HG03565 (cell line): ENCODE measurements at regions not wholly inside any gene's neighbourhood (a gene's known extent, or its start where the extent isn't known, plus 50 kb on each side); places are given as distances from the start of the nearest gene placed in this dataset.
A peak's percentile ranks its signal among the peaks of the same experiment; 100 is the strongest.

Experiments used
- ATAC-seq: cut with Tn5 transposase; IDR thresholded peaks from one replicate; pipeline ENCODE4 v1.9.1; 2021; ENCODE audit warnings: mild to moderate bottlenecking, moderate library complexity; ENCODE audit not compliant: unreplicated experiment

DNA sequence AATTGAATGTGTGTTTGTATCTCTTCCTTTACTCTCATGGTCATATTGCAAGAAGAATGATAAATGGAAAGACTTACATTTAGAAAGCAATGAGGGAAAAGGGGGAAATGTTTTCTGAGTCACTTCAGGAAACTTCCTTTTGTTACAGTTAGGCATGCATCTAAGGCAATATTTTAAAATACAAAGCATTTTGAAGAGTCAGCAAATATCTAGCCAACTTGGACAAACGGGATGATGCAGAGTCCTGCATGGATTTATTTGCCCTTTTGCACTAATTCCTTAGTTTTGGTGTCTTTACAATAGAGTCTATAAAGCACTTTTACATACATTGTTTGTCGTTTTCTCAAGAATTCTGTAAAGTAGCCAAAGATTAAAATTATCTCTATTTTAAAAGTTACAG, 286.2 kb upstream of the UBE2E2 start:
- ATAC-seq, result no peak

DNA sequence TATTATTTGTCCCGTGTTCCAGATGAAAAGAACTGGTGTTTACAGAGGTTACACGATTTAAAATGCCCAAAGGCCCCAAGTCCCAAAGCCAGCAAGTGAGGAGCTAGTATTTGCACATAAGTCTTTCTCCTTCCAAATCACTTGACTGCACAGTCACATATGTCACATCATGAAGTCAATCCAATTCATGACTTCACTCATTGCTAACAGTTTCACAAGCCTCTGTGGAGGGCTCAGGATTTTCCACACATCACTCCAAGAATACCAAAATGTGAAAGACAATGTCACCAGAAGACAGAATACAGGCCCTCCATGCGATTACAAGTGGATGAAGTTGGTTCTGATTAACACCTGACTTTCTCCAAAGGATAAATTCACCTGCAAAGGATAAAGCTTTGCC, 283.1 kb upstream of the UBE2E2 start:
- no peak for ATAC-seq

DNA sequence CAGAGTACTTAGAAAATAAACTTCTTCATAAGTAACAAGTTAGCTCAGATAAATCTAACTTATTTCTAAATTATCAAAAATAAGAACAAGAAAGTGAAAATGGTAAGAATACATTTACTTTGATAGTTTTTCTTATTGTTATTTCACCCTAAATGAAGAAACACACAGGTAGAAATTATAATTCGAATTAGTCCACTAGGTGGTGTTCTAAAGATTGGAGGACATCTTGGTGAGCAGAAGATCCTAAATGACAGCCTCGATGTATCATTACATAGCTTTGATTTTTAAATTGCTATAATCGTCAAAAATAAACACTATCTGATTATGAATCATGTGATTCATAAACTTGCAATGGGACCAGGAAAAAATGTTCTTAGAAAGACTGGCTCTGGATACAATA, 280.8 kb upstream of the UBE2E2 start:
- ATAC-seq, result peak; percentile 60

DNA sequence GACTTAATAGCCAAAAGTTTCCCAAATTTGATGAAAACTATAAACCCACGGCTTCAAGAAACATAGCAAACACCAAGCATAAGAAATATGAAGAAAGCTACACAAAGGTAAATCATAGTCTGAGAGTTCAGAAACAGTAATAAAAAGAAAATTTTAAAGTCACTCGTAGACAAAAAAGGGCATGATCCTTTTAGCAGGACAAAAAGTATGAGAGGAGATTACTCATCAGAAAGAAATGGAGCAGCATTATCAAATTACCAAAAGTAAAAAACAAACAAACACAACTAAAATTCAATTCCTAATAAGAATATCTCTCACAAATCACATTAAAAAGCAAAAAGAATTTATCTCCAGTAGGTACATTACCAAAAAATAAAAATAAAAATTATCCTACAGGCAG, 279.4 kb upstream of the UBE2E2 start:
- ATAC-seq, result no peak

DNA sequence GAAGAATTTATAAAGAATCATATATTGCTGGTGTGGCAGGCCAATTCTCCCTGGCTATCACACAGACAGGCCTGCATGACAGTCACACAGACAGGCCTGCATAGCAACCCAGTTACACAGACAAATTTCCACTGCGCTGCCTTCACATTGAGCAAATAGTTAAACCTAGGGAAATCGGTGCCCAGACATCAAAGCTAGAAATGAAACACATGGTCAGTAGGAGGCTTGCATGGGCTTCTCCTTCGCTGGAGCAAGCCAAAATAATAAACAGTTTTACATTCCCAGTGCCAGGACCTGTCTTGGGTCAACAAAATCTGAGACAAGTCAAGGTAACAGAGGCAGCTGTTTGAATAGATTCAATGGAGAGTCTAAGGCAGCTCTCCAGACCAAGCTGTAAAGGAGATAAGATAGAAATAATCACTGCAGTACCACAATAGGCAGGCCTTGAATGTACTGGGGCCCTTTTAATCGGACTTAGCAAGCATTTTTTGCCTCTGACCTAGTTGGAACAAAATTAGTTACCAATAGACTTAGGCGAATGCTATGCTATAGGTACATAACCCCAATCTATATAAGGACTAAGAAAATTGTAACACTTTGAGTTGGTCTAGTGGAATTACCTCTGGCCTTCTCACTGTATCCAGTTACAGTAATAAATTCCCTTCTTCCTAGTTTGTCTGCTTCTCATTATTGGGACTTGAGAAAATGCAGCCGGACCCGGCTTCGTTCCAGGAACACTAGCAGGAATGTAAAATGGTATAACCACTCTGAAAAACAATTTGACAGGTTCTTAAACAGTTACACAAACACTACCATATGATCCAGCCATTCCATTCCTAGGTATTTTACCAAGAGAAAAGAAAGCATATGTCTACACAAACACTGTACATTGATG, 274.7 kb upstream of the UBE2E2 start:
- no peak for ATAC-seq

DNA sequence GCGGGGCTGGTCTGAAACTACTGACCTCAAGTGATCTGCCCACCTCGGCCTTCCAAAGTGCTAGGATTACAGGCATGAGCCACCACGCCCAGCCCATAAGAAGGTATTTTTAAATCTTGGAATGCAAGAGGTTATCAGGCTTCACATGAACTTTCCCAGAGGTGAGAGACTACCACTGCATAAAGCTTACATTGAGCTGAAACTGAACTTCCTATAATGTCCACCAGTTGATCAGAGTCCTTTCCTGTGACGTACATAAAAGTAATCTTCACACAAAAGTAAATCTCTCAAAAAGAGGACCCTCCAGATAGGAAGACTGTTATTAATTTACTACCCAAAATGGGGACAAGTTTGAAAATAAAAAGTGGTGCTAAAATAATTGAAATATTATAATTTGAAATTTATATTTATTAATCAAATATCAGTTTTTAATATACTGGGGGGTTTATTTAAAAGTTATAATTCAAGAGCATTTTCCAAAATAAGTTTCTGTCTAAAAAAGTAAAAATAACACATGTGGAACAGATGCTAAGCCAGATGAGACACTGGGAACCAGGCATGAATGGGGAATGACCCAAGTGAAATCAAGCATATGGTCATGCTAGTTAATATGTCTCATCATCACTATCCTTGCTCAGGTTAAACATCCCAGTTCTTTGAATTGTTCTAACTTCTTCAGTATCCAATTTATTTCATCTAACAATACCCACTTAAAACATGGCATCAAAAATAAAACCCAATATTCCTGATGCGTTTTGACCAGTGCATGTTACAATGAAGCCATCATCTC, 269.9 kb upstream of the UBE2E2 start:
- no peak for ATAC-seq

DNA sequence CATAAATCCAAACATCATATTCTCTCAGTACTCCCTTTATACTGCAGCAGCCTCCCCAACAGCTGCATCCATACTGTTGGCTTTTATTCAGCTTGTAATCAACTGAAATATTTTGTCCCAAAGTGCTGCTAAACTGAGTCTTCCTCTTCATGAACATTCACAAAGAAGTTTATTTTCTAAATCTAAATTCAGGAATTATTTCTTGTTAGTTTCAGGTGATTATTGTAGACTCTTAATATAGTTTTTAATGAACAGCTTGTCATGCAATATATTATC, 269.3 kb upstream of the UBE2E2 start:
- no peak for ATAC-seq

DNA sequence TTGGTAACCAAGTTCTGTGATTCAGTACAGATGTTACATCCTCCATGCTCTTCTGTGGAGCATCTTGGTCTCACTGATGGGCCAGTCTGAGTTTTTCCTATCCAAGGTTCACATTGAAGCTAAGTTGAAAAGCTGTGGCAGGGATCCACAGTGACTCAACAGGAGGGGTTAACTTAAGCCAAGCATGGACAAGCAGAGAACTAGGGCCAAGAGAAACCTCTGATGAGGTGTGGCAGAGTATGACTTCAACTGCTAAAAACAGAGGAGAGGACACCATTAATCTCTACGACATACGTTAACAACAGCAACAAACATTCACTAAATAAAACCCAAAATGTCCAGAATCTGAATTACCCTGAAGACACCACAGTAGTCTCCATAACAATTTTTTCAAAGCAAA, 268.1 kb upstream of the UBE2E2 start:
- ATAC-seq, result no peak

DNA sequence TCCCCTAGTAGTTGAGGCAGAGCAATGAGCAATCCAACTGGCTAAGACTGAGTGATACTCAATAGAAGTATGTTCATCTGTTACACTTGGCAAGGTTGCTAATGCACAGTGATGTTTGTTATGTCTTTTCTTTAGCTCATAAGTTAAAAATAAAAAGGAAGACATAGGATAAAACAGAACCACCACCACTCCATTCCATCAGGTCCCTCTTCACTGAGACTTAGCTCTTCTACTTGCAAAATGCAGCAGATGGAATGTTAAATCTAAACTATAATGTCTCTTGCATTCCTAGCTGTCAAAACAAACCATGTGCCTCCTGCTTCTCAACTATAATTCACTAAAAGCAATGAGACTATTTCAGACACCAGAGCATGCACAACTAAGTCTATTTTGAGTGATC, 265.6 kb upstream of the UBE2E2 start:
- ATAC-seq, result no peak

DNA sequence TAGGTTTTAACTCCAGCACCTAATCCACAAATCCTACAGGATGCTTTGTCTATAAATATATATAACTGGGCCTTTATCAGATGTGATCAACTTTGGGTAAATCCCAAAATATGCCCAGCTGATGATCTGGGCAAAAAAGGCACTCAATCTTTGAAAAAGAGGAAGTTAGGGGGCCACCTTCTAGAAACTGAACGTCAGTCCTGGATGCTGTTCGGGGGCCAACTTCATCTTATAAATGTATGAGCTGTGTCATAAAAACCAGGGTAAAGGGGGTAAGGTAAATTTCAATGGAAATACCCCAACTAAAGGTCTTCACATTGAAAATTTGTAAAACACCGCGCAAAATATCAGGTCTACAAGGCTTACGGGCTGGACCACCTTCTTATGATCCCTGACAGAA, 264.4 kb upstream of the UBE2E2 start:
- no peak for ATAC-seq

DNA sequence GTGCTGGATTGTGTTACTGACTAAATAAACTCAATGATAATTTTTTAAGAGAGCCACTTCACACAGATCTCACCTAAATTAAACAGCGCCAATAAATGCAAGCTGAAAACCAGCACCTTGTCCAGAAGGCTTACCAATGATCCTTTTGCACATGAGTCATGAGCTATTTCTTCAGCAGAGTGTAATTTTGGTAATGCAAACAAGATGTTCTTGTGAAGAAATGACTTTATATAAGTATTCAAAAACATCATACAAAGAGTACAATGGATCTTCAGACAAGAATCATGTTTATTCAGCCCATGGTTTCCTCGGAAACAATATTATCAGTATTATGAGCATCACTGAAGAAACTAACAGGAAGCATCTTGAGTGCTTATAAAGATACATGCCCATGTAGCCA, 263.8 kb upstream of the UBE2E2 start:
- no peak for ATAC-seq

DNA sequence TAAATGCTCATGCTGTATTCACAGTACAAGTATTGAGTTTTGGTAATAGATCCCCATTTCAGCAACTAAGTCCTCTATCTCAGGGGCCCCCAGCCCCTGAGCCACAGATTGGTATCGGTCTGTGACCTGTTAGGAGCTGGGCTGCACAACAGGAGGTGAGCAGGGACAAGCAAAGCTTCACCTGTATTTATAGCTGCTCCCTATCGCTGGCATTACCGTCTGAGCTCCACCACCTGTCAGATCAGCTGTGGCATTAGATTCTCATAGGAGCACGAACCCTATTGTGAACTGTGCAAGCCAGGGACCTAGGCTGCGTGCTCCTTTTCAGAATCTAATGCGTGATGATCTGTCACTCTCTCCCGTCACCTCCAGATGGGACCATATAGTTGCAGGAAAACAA, 262.8 kb upstream of the UBE2E2 start:
- ATAC-seq, result no peak

DNA sequence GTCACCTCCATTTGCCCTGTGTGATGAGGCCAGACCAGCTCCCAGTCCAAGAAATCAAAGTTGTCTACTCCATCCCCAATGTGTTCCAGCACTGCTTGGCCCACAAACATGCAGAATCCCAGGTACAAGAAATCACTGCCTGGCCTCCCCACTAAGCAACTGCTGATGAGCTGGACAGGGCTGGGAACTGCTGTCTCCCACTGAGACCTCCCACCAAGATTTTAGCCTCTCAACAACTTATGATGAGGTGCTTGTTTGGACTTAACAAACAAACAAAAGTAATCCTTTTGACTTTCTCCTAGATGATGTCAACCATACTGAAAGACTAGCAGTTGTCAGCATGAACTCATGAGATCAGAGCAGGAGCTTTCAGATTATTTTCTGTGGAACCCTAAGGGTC, 260.1 kb upstream of the UBE2E2 start:
- ATAC-seq, result no peak

DNA sequence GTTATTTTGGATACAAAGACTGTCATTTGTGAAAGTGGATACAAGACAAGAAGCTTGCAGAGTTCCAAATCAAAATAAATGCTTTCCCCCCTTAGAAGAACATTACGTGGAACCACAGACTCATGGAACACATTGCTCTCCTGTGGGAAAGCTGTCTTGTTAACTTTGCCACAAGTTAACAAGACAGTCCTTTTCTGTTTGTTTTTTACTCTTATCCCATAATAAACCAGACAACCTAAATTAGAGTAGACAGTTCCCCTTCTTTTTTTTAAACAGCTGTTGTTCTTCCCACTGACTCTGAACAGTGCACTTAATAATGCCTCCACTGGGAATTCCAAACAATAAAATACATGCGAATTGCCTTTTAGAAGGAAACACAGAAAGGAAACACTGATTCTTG, 255.3 kb upstream of the UBE2E2 start:
- no peak for ATAC-seq

DNA sequence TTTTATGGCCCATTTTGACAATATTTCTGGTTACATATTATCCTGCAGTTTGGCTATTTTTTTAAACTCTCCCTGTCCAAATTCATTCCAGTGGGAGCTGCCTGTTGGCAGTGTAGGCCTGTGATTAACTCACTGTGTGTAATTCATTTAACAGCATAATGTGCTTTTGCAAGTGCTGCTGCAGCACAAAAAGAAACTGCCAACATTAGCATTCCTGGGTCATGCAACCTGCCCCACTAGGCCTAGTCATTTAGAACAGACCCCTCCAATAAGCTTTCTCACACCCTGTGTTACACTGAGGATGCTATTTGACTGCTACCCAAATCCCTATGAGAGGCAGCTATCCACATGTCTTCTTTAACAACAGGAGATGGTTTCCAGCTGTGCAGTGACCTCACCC, 251.2 kb upstream of the UBE2E2 start:
- ATAC-seq, result no peak

DNA sequence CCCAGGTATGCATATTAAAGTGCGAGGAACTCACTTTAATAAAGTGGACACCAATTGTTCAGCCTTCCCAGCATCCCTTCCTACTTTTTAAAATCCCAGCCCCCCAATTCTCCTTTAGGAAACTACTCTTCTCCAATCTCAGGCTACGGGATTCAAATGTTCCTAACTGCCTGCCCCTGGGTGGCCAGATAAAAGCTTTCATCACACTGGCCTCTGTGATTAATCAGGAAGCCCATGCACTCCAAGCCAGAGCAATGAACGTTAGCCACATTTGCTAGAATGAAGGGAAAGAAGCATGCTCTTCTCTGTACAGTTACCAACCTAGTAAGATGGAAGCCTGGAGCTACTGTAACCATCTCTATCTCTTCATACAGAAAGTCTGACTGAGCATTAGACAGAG, 250.3 kb upstream of the UBE2E2 start:
- no peak for ATAC-seq

DNA sequence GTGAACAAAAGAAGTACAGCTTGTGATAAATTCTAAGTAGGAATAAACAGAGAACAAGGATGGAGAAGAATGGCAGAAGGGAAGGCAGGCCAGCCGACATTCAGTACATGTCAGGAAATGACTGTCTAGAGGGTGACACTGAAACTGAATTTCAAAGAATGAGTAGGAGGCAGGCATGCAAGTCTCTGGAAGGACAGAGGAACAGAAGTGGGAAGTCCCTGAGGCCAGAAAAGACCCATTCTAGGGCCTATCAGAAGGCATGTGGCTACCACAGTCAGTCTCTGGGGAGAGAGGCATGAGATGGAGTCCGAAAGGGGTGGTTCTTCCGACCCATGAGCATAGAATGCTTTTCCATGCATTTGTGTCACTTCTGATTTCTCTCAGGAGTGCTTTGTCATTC, 243.5 kb upstream of the UBE2E2 start:
- ATAC-seq, result peak; percentile 98

DNA sequence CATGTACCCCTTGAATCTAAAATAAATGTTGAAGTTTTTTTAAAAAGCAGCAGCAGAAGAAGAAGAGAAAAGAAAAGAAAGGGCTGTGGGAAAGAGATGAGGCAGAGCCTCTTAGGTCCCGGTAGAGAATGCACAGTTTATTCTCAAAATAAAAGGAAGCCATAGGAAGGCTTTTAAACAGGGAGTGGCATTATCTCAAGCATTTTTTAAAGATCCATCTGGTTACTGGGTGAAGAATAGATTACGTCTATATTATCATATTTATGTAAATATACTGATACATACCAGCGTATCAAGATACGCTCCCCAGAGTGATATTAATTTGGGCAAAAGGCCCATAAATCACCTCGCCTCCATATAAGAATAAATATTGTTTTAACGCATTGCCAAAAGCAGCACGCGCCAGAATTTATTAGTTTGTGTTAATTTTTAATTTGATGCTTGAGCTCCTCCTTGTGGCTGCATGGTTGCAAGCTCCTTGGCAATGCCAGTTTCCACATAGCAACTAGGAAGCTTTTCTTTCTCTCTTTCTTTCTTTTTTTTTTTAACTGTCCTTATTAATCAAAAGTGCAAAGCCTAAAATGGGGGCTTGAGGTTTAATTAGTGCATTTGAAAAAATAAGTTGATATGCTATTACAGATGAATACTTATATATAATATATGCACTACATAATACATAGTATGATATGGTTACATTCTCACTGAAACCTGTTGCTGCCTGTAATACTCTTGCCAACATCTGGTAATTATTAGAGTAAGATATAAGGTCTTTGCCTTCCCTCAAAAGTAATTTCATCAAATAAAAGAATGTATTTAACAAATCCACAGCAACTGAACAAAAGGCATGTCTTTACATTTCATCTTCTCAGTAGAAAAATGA, 242.8 kb upstream of the UBE2E2 start:
- peak; percentile 33 for ATAC-seq

DNA sequence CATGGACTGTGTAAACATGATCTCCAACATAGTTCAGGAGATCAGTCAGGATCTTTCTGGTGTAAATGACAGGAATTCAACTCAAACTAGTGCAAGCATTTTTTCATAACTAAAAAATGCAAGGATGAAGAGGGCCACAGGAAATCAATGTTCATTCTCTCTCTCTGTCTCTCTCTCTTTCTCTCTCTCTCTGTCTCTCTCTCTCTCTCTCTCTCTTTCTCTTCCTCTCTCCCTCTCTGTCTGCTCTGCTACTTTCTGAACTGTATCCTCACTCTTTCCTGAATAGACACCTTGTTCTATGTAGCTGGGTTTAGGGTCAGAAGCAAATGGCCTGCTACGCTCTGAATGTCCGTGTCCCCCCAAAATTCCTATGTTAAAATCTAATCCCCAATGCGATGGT, 240.9 kb upstream of the UBE2E2 start:
- no peak for ATAC-seq

DNA sequence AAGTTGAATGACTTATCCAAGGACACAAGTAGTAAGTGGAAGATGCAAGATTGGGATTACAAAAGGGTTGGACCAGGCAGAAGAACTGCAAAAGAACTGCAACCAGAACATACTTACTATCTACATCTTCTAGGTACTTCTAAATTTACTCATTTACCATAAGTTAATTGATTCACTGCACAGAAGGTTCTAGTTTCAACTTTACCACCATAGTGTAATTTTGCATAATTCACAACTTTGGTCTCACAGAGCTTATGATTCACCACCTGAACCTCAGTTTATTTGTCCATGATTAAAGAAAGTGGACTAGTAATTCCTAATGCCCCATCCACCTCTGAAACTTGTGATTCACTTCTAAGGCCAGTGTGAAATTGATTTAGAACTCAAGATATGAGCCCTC, 236.8 kb upstream of the UBE2E2 start:
- ATAC-seq, result no peak

DNA sequence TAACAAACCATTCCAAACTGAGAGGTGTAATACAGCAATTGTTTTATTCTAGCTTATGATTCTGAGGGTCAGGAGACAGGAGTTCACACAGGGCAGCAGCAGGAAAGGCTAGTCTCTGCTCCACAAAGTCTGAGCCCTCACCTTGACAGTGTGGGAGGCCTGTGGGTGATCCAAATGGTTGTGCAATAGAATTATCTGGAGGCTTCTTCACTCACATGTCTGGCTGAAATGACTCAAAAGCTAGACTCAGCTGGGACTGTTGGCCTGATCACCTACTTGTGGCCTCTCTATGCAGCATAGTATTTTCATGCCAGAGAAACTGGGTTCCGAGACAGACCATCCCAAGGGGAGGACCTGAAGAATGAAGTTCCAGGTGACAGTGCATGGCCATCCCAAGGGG, 233.9 kb upstream of the UBE2E2 start:
- no peak for ATAC-seq

DNA sequence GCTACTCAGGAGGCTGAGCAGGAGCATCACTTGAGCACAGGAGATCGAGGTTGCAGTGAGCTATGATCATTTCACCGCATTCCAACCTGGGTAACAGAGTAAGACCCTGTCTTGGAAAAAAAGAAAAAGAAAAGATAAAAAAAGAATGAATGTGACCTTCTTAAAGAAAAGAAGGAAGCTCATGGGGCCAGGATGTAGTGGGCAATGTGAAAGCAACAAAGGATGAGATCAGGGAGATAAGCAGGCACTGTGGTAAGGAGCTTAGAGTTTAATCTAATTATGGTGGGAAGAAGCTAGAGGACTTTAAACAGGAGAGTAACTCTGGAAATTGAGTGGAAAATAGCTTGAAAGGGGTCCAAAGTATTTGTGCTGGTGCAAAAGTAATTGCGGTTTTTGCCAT, 231.6 kb upstream of the UBE2E2 start:
- ATAC-seq, result no peak
